C4-2B (cell line): ENCODE measurements at regions not wholly inside any gene's neighbourhood (a gene's known extent, or its start where the extent isn't known, plus 50 kb on each side); places are given as distances from the start of the nearest gene placed in this dataset.

Experiments used
- ZFX ChIP-seq: fragments of 450-650 bp; IDR thresholded peaks from 2 replicates; pipeline ENCODE4 v1.6.1; 2017
- TF ChIP-seq, protein P1 (sequence below): fragments of 450-650 bp; conservative IDR thresholded peaks from 2 replicates; pipeline ENCODE4 v1.5.1; 2017; ENCODE audit warnings: mild to moderate bottlenecking

DNA sequence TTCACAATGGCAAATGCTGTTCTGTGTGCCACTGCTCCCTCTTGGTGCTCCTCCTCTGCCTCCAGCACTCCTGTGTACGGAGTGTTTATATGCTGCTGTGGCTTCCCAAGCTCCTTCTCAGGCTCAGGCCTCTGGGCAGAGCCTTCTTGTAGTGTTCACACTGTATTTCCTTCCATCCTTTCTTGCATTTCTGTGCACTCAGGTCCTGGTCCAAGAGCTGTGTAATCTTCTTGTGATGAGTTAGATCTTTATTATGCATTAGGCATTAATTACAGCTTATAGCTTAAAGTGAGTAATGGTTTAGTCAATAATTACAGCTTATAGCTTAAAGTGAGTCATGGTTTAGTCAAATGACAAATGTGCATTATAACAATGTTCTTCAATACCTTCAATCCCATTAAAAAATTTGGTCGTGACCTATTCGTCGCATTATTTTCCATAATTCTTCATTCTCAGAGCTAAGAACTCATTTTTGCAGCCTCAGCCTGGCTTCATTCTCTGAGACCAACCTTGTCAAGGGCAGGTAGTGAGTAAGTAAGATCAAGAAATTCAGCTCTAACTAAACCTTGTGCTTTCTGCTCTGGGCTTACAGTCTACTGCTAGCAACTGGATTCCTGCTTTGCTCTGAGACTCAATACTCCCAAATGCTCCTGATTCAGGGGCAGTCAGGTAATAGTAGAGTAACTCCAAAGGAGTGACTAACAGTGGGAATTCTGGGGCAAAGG, 154.5 kb upstream of the SPAG17 start:
- TF ChIP-seq, protein P1, sequence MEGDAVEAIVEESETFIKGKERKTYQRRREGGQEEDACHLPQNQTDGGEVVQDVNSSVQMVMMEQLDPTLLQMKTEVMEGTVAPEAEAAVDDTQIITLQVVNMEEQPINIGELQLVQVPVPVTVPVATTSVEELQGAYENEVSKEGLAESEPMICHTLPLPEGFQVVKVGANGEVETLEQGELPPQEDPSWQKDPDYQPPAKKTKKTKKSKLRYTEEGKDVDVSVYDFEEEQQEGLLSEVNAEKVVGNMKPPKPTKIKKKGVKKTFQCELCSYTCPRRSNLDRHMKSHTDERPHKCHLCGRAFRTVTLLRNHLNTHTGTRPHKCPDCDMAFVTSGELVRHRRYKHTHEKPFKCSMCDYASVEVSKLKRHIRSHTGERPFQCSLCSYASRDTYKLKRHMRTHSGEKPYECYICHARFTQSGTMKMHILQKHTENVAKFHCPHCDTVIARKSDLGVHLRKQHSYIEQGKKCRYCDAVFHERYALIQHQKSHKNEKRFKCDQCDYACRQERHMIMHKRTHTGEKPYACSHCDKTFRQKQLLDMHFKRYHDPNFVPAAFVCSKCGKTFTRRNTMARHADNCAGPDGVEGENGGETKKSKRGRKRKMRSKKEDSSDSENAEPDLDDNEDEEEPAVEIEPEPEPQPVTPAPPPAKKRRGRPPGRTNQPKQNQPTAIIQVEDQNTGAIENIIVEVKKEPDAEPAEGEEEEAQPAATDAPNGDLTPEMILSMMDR, result no peak
- no peak for TF ChIP-seq ZFX
